Loucy (cell line): ENCODE measurements at regions not wholly inside any gene's neighbourhood (a gene's known extent, or its start where the extent isn't known, plus 50 kb on each side); places are given as distances from the start of the nearest gene placed in this dataset.

Source experiments
- CTCF ChIP-seq: fragments of 200-600 bp; sonication (generic); conservative IDR thresholded peaks from 2 replicates; pipeline ENCODE4 v1.5.1; 2014; ENCODE audit warnings: mild to moderate bottlenecking, antibody characterized with exemption, low read length
- EZH2phosphoT487 ChIP-seq: fragments of 200-600 bp; IDR thresholded peaks from 2 replicates; pipeline ENCODE4 v1.6.1; 2018; ENCODE audit warnings: antibody characterized with exemption, mild to moderate bottlenecking, moderate library complexity, borderline replicate concordance

GRCh38 chr11:90448256-90448655 lies 225.4 kb upstream of the CHORDC1 start:
- no peak for TF ChIP-seq CTCF
- no peak for TF ChIP-seq EZH2phosphoT487
